Adrenal gland (tissue), 9 donors: ENCODE measurements at regions not wholly inside any gene's neighbourhood (a gene's known extent, or its start where the extent isn't known, plus 50 kb on each side); places are given as distances from the start of the nearest gene placed in this dataset.

ENCODE experiments used
- DNase-seq, 7 donors: peaks; one replicate each; pipeline ENCODE4 v3.0.0-alpha.2; 2019 to 2020
- H3K27ac ChIP-seq, 5 donors: fragments of 200-600 bp; sonication (generic) in 4 of 5; 1 replicate in 3 of 5; 2 replicates in 2 of 5; pipeline versions ENCODE4 v1.5.1 to v1.8.0; 2016 to 2020; ENCODE audit warnings: mild to moderate bottlenecking in 1 of 5
- H3K27me3 ChIP-seq: fragments of 200-600 bp; 2 replicates; pipeline ENCODE4 v1.8.0; 2021
- H3K36me3 ChIP-seq, 2 donors: fragments of 200-600 bp; replicated peaks in 1 of 2; 1 replicate in 1 of 2; 2 replicates in 1 of 2; pipeline versions ENCODE4 v1.5.1 to v1.8.0; 2018 to 2022
- H3K4me1 ChIP-seq, 2 donors: fragments of 200-600 bp; replicated peaks in 1 of 2; 1 replicate in 1 of 2; 2 replicates in 1 of 2; pipeline versions ENCODE4 v1.5.1 to v1.8.0; 2018 to 2021
- H3K4me3 ChIP-seq, 4 donors: fragments of 200-600 bp; sonication (generic) in 3 of 4; one replicate each; pipeline ENCODE4 v1.5.1; 2016 to 2018
- H3K9me3 ChIP-seq, 3 donors: fragments of 200-600 bp; sonication (generic) in 1 of 3; replicated peaks in 1 of 3; 1 replicate in 2 of 3; 2 replicates in 1 of 3; pipeline versions ENCODE4 v1.5.1 to v1.8.0; 2016 to 2021
- CTCF ChIP-seq, 6 experiments: fragments of 450-650 bp in 4 of 6; fragments of 200-600 bp in 2 of 6; sonication (generic) in 1 of 6; IDR thresholded peaks; 1 replicate in 5 of 6; 2 replicates in 1 of 6; pipeline versions ENCODE4 v1.5.1 to v1.8.0; 2016 to 2021; ENCODE audit warnings: antibody characterized with exemption in 6 of 6, mild to moderate bottlenecking in 2 of 6, moderate library complexity in 1 of 6
- POLR2A ChIP-seq, 2 donors: fragments of 450-650 bp; IDR thresholded peaks; one replicate each; pipeline ENCODE4 v1.6.1; 2017; ENCODE audit warnings: antibody characterized with exemption in 2 of 2, mild to moderate bottlenecking in 2 of 2, moderate library complexity in 1 of 2
- WGBS, 4 donors: extraction: QIAGEN DNeasy Blood & Tissue Kit in 2 of 4; methylation state at CpG; one replicate each; pipeline versions ENCODE4 v1.1.5 to v1.1.7; 2013 to 2017; 5-methylcytosine and 5-hydroxymethylcytosine counted together
- intact Hi-C, 2 donors: fragments of 100-400 bp; cut with DNase I; formaldehyde crosslinking; loops; one replicate each; pipeline versions ENCODE4 v1.14.1 to v1.15.0; 2022 to 2023
- donor health status: healthy with polysubstance abuse.
- donor health status: Bipolar disorder and iron deficiency.
- donor health status: DM: yes; HTN: yes; CAD: no.
- donor health status: DM: no; HTN: no; CAD: no.
- donor health status: DM: no; HTN: no; CAD: no.

- TF ChIP-seq CTCF (IDR thresholded peaks at IDR 0.05) (no peak), POLR2A (IDR thresholded peaks at IDR 0.05) (no peak)
- Histone ChIP-seq H3K4me3 (no peak overlapping the region), H3K4me1 (no peaks in the 10 kb centered on the region), H3K27me3 (no peaks in the 10 kb centered on the region), H3K27ac (no peak overlapping the region), H3K36me3 (no peaks in the 10 kb centered on the region), H3K9me3 (peaks cover 0 to 4% (median 0%) of the 10 kb centered on the region in 3 donors)
- intact Hi-C loops, result loop anchor here in 1 of 2 donors (10.0 kb wide), 1 partner anchor 59 kb away; no protein-coding TSS in a partner anchor
- 87 to 98% (median 93%) methylated on average over 3 of the region's 3 CpGs for WGBS, 4 donors
- no peak for DNase-seq
Measured at GRCh38 chr2:64393383-64394010, 60.5 kb upstream of the LGALSL start.

DNA sequence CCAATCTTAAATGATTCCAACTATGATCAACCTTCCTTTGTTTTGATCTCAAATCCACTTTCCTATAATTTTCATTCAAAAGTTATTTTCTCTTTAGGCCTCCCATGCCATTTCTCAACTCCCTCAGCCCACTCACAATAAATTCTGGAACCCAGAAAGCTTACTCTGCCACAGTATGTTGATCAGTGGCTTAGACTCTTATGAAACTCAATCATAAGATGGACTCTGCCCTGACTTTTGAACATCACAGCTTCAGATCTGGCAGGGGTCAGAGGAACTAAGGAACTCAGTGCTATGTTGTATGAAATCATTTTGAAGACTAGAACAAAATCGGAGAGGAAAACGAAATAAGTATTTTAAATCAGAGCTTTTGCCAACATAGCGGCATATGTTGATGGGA, 59.8 kb upstream of the LGALSL start:
- Histone ChIP-seq H3K36me3 (no peaks in the 10 kb centered on the region), H3K9me3 (peaks cover 0 to 4% (median 0%) of the 10 kb centered on the region in 3 donors), H3K27ac (no peak overlapping the region), H3K4me3 (no peak overlapping the region), H3K4me1 (no peaks in the 10 kb centered on the region), H3K27me3 (no peaks in the 10 kb centered on the region)
- intact Hi-C loops, result loop anchor here in 1 of 2 donors (10.0 kb wide), 1 partner anchor 59 kb away; no protein-coding TSS in a partner anchor
- no peak for TF ChIP-seq CTCF (IDR thresholded peaks at IDR 0.05)
- 88 to 96% (median 91%) methylated on average over 3 of the region's 3 CpGs for WGBS, 4 donors
- no peak for DNase-seq

DNA sequence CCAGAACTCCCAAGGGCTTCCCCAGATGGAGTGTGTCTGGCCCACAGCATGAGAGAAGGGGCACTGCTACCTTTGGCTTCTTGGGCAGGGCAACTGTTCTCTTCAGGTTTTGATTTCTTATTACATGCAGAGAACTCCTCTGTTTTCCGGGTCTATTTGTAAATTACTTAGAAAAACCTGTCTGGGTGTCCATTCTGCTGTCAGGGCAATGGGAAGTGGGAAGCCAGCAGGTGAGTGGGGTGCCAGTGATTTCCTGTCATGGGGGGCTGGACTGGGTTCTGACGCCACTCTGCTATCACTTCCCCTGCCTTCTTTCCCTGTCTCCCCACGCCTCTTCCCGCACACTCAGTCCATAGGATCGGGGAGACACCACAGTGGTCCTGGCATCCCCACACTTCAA, 58.0 kb upstream of the LGALSL start:
- intact Hi-C loops, result loop anchor here in 1 of 2 donors (10.0 kb wide), 1 partner anchor 61 kb away; no protein-coding TSS in a partner anchor
- H3K36me3 ChIP-seq, result no peaks in the 10 kb centered on the region
- no peak for DNase-seq
- 96 to 100% (median 97%) methylated on average over 3 to 5 of the region's 5 CpGs for WGBS, 4 donors
- H3K27me3 ChIP-seq, result no peaks in the 10 kb centered on the region
- H3K4me1 ChIP-seq, result peaks cover 13% of the 10 kb centered on the region in 2 donors
- no peak overlapping the region for H3K27ac ChIP-seq
- H3K4me3 ChIP-seq, result no peak overlapping the region
- H3K9me3 ChIP-seq, result no peaks in the 10 kb centered on the region
- TF ChIP-seq CTCF (IDR thresholded peaks at IDR 0.05) (no peak), POLR2A (IDR thresholded peaks at IDR 0.05) (no peak)

DNA sequence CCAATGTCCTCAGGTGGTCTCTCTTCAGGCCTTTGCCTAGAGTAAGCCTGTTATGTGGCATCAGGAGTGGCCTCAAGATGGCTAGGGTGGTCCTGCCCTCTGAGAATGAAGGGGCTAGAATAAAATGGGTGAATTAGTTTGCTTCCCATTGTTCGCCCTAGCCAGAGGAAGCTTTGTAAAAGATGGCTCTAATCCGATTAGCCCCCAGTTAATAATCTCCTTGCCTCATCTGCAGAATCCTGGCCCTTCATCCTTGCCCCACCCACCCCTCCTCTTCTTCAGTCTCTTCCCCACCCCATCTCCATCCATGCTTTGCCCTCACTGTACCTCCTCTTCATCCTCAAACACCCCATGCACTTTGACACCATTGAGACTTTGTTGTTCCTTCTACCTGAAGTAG, 57.4 kb upstream of the LGALSL start:
- WGBS, 4 donors, result 68 to 98% (median 95%) methylated on average over 2 of the region's 2 CpGs
- no peak overlapping the region for H3K27ac ChIP-seq
- no peaks in the 10 kb centered on the region for H3K9me3 ChIP-seq
- intact Hi-C loops, result loop anchor here in 1 of 2 donors (10.0 kb wide), 1 partner anchor 62 kb away; no protein-coding TSS in a partner anchor
- H3K4me3 ChIP-seq, result no peak overlapping the region
- peaks cover 19% of the 10 kb centered on the region in 2 donors for H3K4me1 ChIP-seq
- no peak for DNase-seq
- TF ChIP-seq POLR2A (IDR thresholded peaks at IDR 0.05), result no peak
- no peak for TF ChIP-seq CTCF (IDR thresholded peaks at IDR 0.05)
- no peaks in the 10 kb centered on the region for H3K27me3 ChIP-seq
- no peaks in the 10 kb centered on the region for H3K36me3 ChIP-seq
